Urinary bladder (tissue), 3 donors: ENCODE measurements at regions not wholly inside any gene's neighbourhood (a gene's known extent, or its start where the extent isn't known, plus 50 kb on each side); places are given as distances from the start of the nearest gene placed in this dataset.

Experiments
- DNase-seq: peaks from one replicate; pipeline ENCODE4 v3.0.0-alpha.2; 2015; ENCODE audit errors: extremely low spot score
- H3K27ac ChIP-seq: one replicate; pipeline ENCODE4 v1.5.1; 2013; ENCODE audit warnings: low read depth, mild to moderate bottlenecking, moderate library complexity
- H3K36me3 ChIP-seq: one replicate; pipeline ENCODE4 v1.6.1; 2013; ENCODE audit warnings: mild to moderate bottlenecking, moderate library complexity; ENCODE audit not compliant: insufficient read depth
- H3K4me1 ChIP-seq: one replicate; pipeline ENCODE4 v1.6.1; 2013; ENCODE audit warnings: mild to moderate bottlenecking, moderate library complexity; ENCODE audit not compliant: insufficient read depth
- H3K4me3 ChIP-seq: one replicate; pipeline ENCODE4 v1.5.1; 2013; ENCODE audit warnings: low read depth, low read length
- WGBS: extraction: QIAGEN DNeasy Blood & Tissue Kit; methylation state at CpG from one replicate; pipeline ENCODE4 v1.1.7; 2013; 5-methylcytosine and 5-hydroxymethylcytosine counted together
- donor health status: healthy with polysubstance abuse.
- donor health status: healthy.

GRCh38 chr15:62598217-62598616 is 433.1 kb upstream of the C2CD4B start:
- peaks cover 1% of the 10 kb centered on the region for H3K4me1 ChIP-seq
- no peak overlapping the region for H3K27ac ChIP-seq
- H3K36me3 ChIP-seq, result no peaks in the 10 kb centered on the region
- DNase-seq, result no peak
- H3K4me3 ChIP-seq, result no peak overlapping the region
- WGBS, result 90% methylated on average over 9 of the region's 9 CpGs

- no peak overlapping the region for H3K27ac ChIP-seq
- H3K4me1 ChIP-seq, result no peaks in the 10 kb centered on the region
These were observed 435.0 kb upstream of the C2CD4B start for GRCh38 chr15:62599791-62600777.

GRCh38 chr15:62601777-62602545 is 436.9 kb upstream of the C2CD4B start:
- Histone ChIP-seq H3K36me3 (no peaks in the 10 kb centered on the region), H3K27ac (no peak overlapping the region), H3K4me3 (no peak overlapping the region), H3K4me1 (no peaks in the 10 kb centered on the region)
- no peak for DNase-seq
- WGBS, result 77% methylated on average over 9 of the region's 9 CpGs

More at GRCh38 chr15:62599791-62600777, 435.0 kb upstream of the C2CD4B start:
- WGBS, result 65% methylated on average over 13 of the region's 13 CpGs
- Histone ChIP-seq H3K4me3 (no peak overlapping the region), H3K36me3 (no peaks in the 10 kb centered on the region)
- DNase-seq, result no peak

- no peak for DNase-seq
- Histone ChIP-seq H3K4me1 (no peaks in the 10 kb centered on the region), H3K36me3 (no peaks in the 10 kb centered on the region), H3K27ac (no peak overlapping the region), H3K4me3 (no peak overlapping the region)
- 60% methylated on average over 1 of the region's 1 CpG for WGBS
These were observed 438.7 kb upstream of the C2CD4B start for GRCh38 chr15:62603742-62604141.

GRCh38 chr15:62605282-62605681 is 437.3 kb upstream of the TPM1 start:
- WGBS, result 70% methylated on average over 7 of the region's 7 CpGs
- Histone ChIP-seq H3K27ac (no peak overlapping the region), H3K4me3 (no peak overlapping the region), H3K4me1 (no peaks in the 10 kb centered on the region), H3K36me3 (no peaks in the 10 kb centered on the region)
- no peak for DNase-seq

GRCh38 chr15:62606376-62607113 is 436.0 kb upstream of the TPM1 start:
- 91% methylated on average over 14 of the region's 14 CpGs for WGBS
- Histone ChIP-seq H3K4me3 (no peak overlapping the region), H3K4me1 (no peaks in the 10 kb centered on the region), H3K27ac (no peak overlapping the region), H3K36me3 (no peaks in the 10 kb centered on the region)
- DNase-seq, result no peak

GRCh38 chr15:62607114-62607462 is 435.5 kb upstream of the TPM1 start:
- Histone ChIP-seq H3K27ac (no peak overlapping the region), H3K4me3 (no peak overlapping the region), H3K36me3 (no peaks in the 10 kb centered on the region), H3K4me1 (no peaks in the 10 kb centered on the region)
- DNase-seq, result no peak
- 97% methylated on average over 1 of the region's 1 CpG for WGBS

GRCh38 chr15:62607643-62608042 is 434.9 kb upstream of the TPM1 start:
- no peak overlapping the region for H3K4me3 ChIP-seq
- no peaks in the 10 kb centered on the region for H3K4me1 ChIP-seq
- no peak overlapping the region for H3K27ac ChIP-seq
- DNase-seq, result no peak
- WGBS, result 96% methylated on average over 3 of the region's 3 CpGs
- H3K36me3 ChIP-seq, result no peaks in the 10 kb centered on the region

- Histone ChIP-seq H3K27ac (no peak overlapping the region), H3K4me1 (no peaks in the 10 kb centered on the region), H3K36me3 (no peaks in the 10 kb centered on the region), H3K4me3 (no peak overlapping the region)
- no peak for DNase-seq
- WGBS, result 95% methylated on average over 6 of the region's 6 CpGs
These were observed 434.2 kb upstream of the TPM1 start for GRCh38 chr15:62608369-62608768.

- 45% methylated on average over 6 of the region's 6 CpGs for WGBS
- no peak overlapping the region for H3K27ac ChIP-seq
- H3K36me3 ChIP-seq, result no peaks in the 10 kb centered on the region
- no peaks in the 10 kb centered on the region for H3K4me1 ChIP-seq
- no peak for DNase-seq
- no peak overlapping the region for H3K4me3 ChIP-seq
These were observed 432.2 kb upstream of the TPM1 start for GRCh38 chr15:62610265-62610869.

GRCh38 chr15:62611002-62611401 is 431.5 kb upstream of the TPM1 start:
- no peak for DNase-seq
- H3K27ac ChIP-seq, result no peak overlapping the region
- no peaks in the 10 kb centered on the region for H3K4me1 ChIP-seq
- WGBS, result 95% methylated on average over 2 of the region's 2 CpGs
- no peak overlapping the region for H3K4me3 ChIP-seq
- no peaks in the 10 kb centered on the region for H3K36me3 ChIP-seq

GRCh38 chr15:62612183-62612733 is 430.3 kb upstream of the TPM1 start:
- Histone ChIP-seq H3K4me3 (no peak overlapping the region), H3K36me3 (no peaks in the 10 kb centered on the region), H3K27ac (no peak overlapping the region), H3K4me1 (no peaks in the 10 kb centered on the region)
- 90% methylated on average over 5 of the region's 5 CpGs for WGBS
- no peak for DNase-seq

- Histone ChIP-seq H3K4me1 (no peaks in the 10 kb centered on the region), H3K4me3 (no peak overlapping the region), H3K27ac (no peak overlapping the region), H3K36me3 (no peaks in the 10 kb centered on the region)
- DNase-seq, result no peak
- 89% methylated on average over 2 of the region's 2 CpGs for WGBS
These were observed 429.8 kb upstream of the TPM1 start for GRCh38 chr15:62612771-62613170.
